WTC11 (cell line): ENCODE measurements at regions not wholly inside any gene's neighbourhood (a gene's known extent, or its start where the extent isn't known, plus 50 kb on each side); places are given as distances from the start of the nearest gene placed in this dataset.

ENCODE experiments used
- ATF1 ChIP-seq: sonication (generic); formaldehyde crosslinking; IDR thresholded peaks from 2 replicates; pipeline ENCODE4 v1.8.1; 2023; ENCODE audit warnings: mild to moderate bottlenecking, moderate library complexity, missing genetic modification reagents
- ATF3 ChIP-seq: sonication (generic); formaldehyde crosslinking; conservative IDR thresholded peaks from 2 replicates; pipeline ENCODE4 v1.8.1; 2022; ENCODE audit warnings: mild to moderate bottlenecking, missing genetic modification reagents
- CTCF ChIP-seq: fragments of 200-600 bp; IDR thresholded peaks from 2 replicates; pipeline ENCODE4 v1.8.0; 2022; ENCODE audit warnings: antibody characterized with exemption
- HMGXB4 ChIP-seq: sonication (generic); formaldehyde crosslinking; IDR thresholded peaks from 2 replicates; pipeline ENCODE4 v1.8.1; 2023; ENCODE audit warnings: mild to moderate bottlenecking, moderate library complexity, missing genetic modification reagents
- JUN ChIP-seq: sonication (generic); formaldehyde crosslinking; IDR thresholded peaks from 2 replicates; pipeline ENCODE4 v1.8.0; 2023; ENCODE audit warnings: mild to moderate bottlenecking, missing genetic modification reagents
- MAX ChIP-seq: sonication (generic); formaldehyde crosslinking; IDR thresholded peaks from 2 replicates; pipeline ENCODE4 v1.8.0; 2022; ENCODE audit warnings: mild to moderate bottlenecking, missing genetic modification reagents
- PRRX2 ChIP-seq: fragments of 250-450 bp; sonication (Bioruptor Pico); IDR thresholded peaks from 2 replicates; pipeline ENCODE4 v1.8.0; 2021; ENCODE audit warnings: mild to moderate bottlenecking
- SMAD4 ChIP-seq: sonication (generic); formaldehyde crosslinking; IDR thresholded peaks from 2 replicates; pipeline ENCODE4 v1.8.0; 2022; ENCODE audit warnings: mild to moderate bottlenecking, missing genetic modification reagents
- USF2 ChIP-seq: sonication (generic); formaldehyde crosslinking; IDR thresholded peaks from 2 replicates; pipeline ENCODE4 v1.8.1; 2023; ENCODE audit warnings: mild to moderate bottlenecking, missing genetic modification reagents, moderate library complexity
- ZNF121 ChIP-seq: sonication (generic); formaldehyde crosslinking; IDR thresholded peaks from 2 replicates; pipeline ENCODE4 v1.8.0; 2023; ENCODE audit warnings: missing genetic modification reagents

- TF ChIP-seq SMAD4 (CRISPR knock-in tag) = no peak
- no peak for TF ChIP-seq CTCF
- no peak for TF ChIP-seq ATF1 (CRISPR knock-in tag)
- TF ChIP-seq ZNF121 (CRISPR knock-in tag) = no peak
- TF ChIP-seq USF2 = no peak
- TF ChIP-seq PRRX2 (CRISPR knock-in tag) = no peak
- no peak for TF ChIP-seq ATF3 (CRISPR knock-in tag)
- no peak for TF ChIP-seq JUN (CRISPR knock-in tag)
- no peak for TF ChIP-seq HMGXB4 (CRISPR knock-in tag)
- TF ChIP-seq MAX (CRISPR knock-in tag) = no peak
Measured at GRCh38 chr20:17852323-17852722, 116.3 kb downstream of the SNX5 start.
